ENCODE measurements at regions not wholly inside any gene's neighbourhood (a gene's known extent, or its start where the extent isn't known, plus 50 kb on each side); places are given as distances from the start of the nearest gene placed in this dataset.

DNA sequence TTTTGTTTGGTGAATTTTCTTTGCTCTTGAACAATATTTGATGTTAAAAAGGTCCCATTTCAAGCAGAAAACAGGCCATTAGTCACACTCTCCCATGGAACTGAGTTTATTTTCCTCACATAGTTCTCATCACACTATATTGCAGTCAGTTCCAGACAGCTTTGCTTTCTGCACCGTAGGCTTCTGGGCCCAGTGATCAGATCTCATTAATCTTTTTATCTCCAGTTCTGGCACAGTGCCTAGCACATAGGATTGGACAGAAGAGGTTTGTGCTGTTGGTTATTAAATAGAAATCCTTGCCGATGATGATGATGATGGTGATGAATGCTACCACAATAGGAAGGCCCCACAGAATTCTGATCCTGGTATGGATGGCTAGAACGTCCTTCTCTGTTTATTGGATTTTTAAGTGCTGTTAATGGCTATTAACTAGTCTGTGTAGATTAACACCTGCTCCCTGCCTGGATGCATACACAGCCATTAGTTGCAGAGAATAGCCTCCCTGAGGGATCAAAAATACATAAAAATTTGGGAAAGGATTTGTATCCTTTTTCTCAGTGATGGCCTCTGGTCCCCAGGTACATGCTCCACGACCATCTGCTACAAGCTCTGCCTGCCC lies 52.0 kb upstream of the NTRK2 start:
- no peak overlapping the region for H2AK5ac ChIP-seq (ENCODE audit: low read depth, low read length)
- H3K23ac ChIP-seq (ENCODE audit: insufficient read length), result no peak overlapping the region
- H3K9ac ChIP-seq (replicated peaks in 1 of 4; ENCODE audit: extremely low read depth in 1 of 4, low read depth in 3 of 4, low read length in 3 of 4), result no peak overlapping the region
- no peaks in the 10 kb centered on the region for H4K20me1 ChIP-seq (replicated peaks in 1 of 2; ENCODE audit: control insufficient read depth in 1 of 2, insufficient read depth in 2 of 2, low read length in 2 of 2)
- H2BK12ac ChIP-seq (ENCODE audit: low read depth, low read length), result no peak overlapping the region
- DNase-seq (ENCODE audit: low read depth in 1 of 2, low spot score in 2 of 2) (no peak), FAIRE-seq (no peak)
- H3K79me2 ChIP-seq (ENCODE audit: control insufficient read depth in 1 of 2, insufficient read depth in 2 of 2, low read length in 2 of 2), result no peaks in the 10 kb centered on the region
- no peak overlapping the region for H4K8ac ChIP-seq (ENCODE audit: extremely low read depth, insufficient read depth, low read length)
- no peak overlapping the region for H3K14ac ChIP-seq (ENCODE audit: insufficient read length)
- no peaks in the 10 kb centered on the region for H3K36me3 ChIP-seq (ENCODE audit: control insufficient read depth in 2 of 4, insufficient read depth in 4 of 4, low read length in 3 of 4)
- no peaks in the 10 kb centered on the region for H3K27me3 ChIP-seq (replicated peaks in 1 of 4; ENCODE audit: control insufficient read depth in 3 of 4, extremely low read depth in 1 of 4, insufficient read depth in 3 of 4, low read length in 3 of 4)
- no peak overlapping the region for H2AFZ ChIP-seq (ENCODE audit: low read length)
- no peaks in the 10 kb centered on the region for H3K79me1 ChIP-seq (ENCODE audit: low read depth, low read length)
- H3K27ac ChIP-seq (ENCODE audit: low read depth, low read length), result no peak overlapping the region
- no peak overlapping the region for H3K4me3 ChIP-seq (ENCODE audit: extremely low read depth in 1 of 4, insufficient read depth in 2 of 4, low read depth in 3 of 4, low read length in 4 of 4)
- 96% methylated on average over 4 of the region's 4 CpGs; no CpG with 5 or more reads in 1 of the 2 experiments for WGBS, 2 experiments (ENCODE audit: extremely low coverage in 1 of 2, insufficient coverage in 1 of 2, insufficient read length in 1 of 2, insufficient replicate concordance in 2 of 2, low coverage in 1 of 2, low lambda C conversion rate in 2 of 2, missing lambda C conversion rate in 1 of 2)
- no peak overlapping the region for H2BK15ac ChIP-seq (ENCODE audit: low read length)
- H3K23me2 ChIP-seq (ENCODE audit: low read depth, low read length), result no peaks in the 10 kb centered on the region
- H3K56ac ChIP-seq (replicated peaks; ENCODE audit: insufficient read length, low read depth, low read length), result no peak overlapping the region
- H2BK120ac ChIP-seq (replicated peaks; ENCODE audit: low read depth, low read length), result no peak overlapping the region
- no peak overlapping the region for H3K18ac ChIP-seq (ENCODE audit: extremely low read depth, low read length)
- no peak overlapping the region for H3K4me2 ChIP-seq (ENCODE audit: insufficient read depth in 1 of 2, low read depth in 2 of 2, low read length in 2 of 2)
- POLR2A ChIA-PET (ENCODE audit: partially characterized antibody), result no interaction called here
- CTCF ChIA-PET (ENCODE audit: partially characterized antibody), result no interaction called here
- H2BK20ac ChIP-seq (ENCODE audit: low read length), result no peak overlapping the region
- H4K91ac ChIP-seq (replicated peaks; ENCODE audit: insufficient read length, low read length), result no peak overlapping the region
- no peak overlapping the region for H4K5ac ChIP-seq (ENCODE audit: insufficient read length, low read depth, low read length)
- H3K4me1 ChIP-seq (replicated peaks in 1 of 4; ENCODE audit: control insufficient read depth in 3 of 4, insufficient read depth in 4 of 4, low read length in 3 of 4), result peaks cover 0 to 10% (median 3%) of the 10 kb centered on the region in 4 experiments; a peak in 3 of 7 replicates
- no peaks in the 10 kb centered on the region for H3K9me3 ChIP-seq (ENCODE audit: insufficient read depth in 2 of 2, low read depth in 1 of 2, low read length in 1 of 2)
- no peak overlapping the region for H2BK5ac ChIP-seq (ENCODE audit: low read depth, low read length)
- no peak overlapping the region for H3K4ac ChIP-seq (replicated peaks; ENCODE audit: insufficient read length, low read depth, low read length)
- no peak for TF ChIP-seq ZNF274 (IDR thresholded peaks at IDR 0.05; ENCODE audit: borderline replicate concordance, extremely low read depth, low read length)
- TF ChIP-seq SRF (IDR thresholded peaks at IDR 0.05; ENCODE audit: low read depth, low read length), result no peak
- no peak for TF ChIP-seq SP2 (IDR thresholded peaks at IDR 0.05; ENCODE audit: low read length)
- TF ChIP-seq EGR1 (IDR thresholded peaks at IDR 0.05; ENCODE audit: borderline replicate concordance, low read depth, low read length), result no peak
- no peak for TF ChIP-seq CEBPB (IDR thresholded peaks at IDR 0.05; ENCODE audit: low read depth, low read length)
- TF ChIP-seq TBP (IDR thresholded peaks at IDR 0.05; ENCODE audit: low read depth, low read length), result no peak
- TF ChIP-seq SP1 (IDR thresholded peaks at IDR 0.05; ENCODE audit: low read depth, low read length), result no peak
- no peak for TF ChIP-seq RBBP5 (IDR thresholded peaks at IDR 0.05; ENCODE audit: borderline replicate concordance, low read depth, low read length)
- TF ChIP-seq BACH1 (IDR thresholded peaks at IDR 0.05; ENCODE audit: low read length), result no peak
- TF ChIP-seq, protein P1, sequence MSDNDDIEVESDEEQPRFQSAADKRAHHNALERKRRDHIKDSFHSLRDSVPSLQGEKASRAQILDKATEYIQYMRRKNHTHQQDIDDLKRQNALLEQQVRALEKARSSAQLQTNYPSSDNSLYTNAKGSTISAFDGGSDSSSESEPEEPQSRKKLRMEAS (IDR thresholded peaks at IDR 0.05), result no peak
- no peak for TF ChIP-seq POLR2A (IDR thresholded peaks at IDR 0.05; ENCODE audit: control extremely low read depth in 1 of 2, low read depth in 2 of 2, low read length in 2 of 2)
- no peak for TF ChIP-seq JUND (IDR thresholded peaks at IDR 0.05; ENCODE audit: low read length)
- TF ChIP-seq, protein P2, sequence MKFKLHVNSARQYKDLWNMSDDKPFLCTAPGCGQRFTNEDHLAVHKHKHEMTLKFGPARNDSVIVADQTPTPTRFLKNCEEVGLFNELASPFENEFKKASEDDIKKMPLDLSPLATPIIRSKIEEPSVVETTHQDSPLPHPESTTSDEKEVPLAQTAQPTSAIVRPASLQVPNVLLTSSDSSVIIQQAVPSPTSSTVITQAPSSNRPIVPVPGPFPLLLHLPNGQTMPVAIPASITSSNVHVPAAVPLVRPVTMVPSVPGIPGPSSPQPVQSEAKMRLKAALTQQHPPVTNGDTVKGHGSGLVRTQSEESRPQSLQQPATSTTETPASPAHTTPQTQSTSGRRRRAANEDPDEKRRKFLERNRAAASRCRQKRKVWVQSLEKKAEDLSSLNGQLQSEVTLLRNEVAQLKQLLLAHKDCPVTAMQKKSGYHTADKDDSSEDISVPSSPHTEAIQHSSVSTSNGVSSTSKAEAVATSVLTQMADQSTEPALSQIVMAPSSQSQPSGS (IDR thresholded peaks at IDR 0.05; ENCODE audit: low read length), result no peak
- no peak for TF ChIP-seq GTF2F1 (IDR thresholded peaks at IDR 0.05; ENCODE audit: borderline replicate concordance, low read depth, low read length)

All from H1 (cell line).